K562 (cell line): ENCODE measurements at regions not wholly inside any gene's neighbourhood (a gene's known extent, or its start where the extent isn't known, plus 50 kb on each side); places are given as distances from the start of the nearest gene placed in this dataset.

ENCODE experiments used
- ATAC-seq: fragments of 200-7000 bp; cut with Tn5 transposase; 3 replicates; pipeline ENCODE4 v1.9.1; 2020; ENCODE audit warnings: moderate library complexity
- BruUV-seq: library from RNA; stranded (reverse); fragments of 400-500 nt; replicated peaks from 2 replicates; lab custom pipeline; 2021; lab: Mats Ljungman, UMichigan
- CTCF ChIA-PET: fragments of 300-600 bp; formaldehyde crosslinking; extraction: SDS; loops from one replicate; lab custom pipeline; 2021; ENCODE audit warnings: low intra/inter-chr PET ratio; lab: Yijun Ruan, JAX
- POLR2A ChIA-PET: fragments of 300-600, 350-650 bp; sonication (Branson Sonifier 250); formaldehyde crosslinking; extraction: SDS; loops from one replicate; lab custom pipeline; 2021; ENCODE audit warnings: antibody characterized with exemption, inconsistent platforms; lab: Yijun Ruan, JAX
- DNase-seq, 4 experiments: peaks; one replicate each; pipeline versions ENCODE4 v3.0.0 to v3.0.0-alpha.2; 2011 to 2018; ENCODE audit warnings: low spot score in 3 of 4, mixed read lengths in 3 of 4; ENCODE audit errors: extremely low read depth in 1 of 4
- FAIRE-seq: peaks from 2 replicates; lab custom pipeline; 2011; peaks lifted over from hg19 to GRCh38; lab: Jason Lieb, UNC
- H2AFZ ChIP-seq: 2 replicates; pipeline ENCODE4 v1.6.0; 2011; ENCODE audit warnings: low read depth, low read length, control low read depth, inconsistent platforms
- H3K27ac ChIP-seq: fragments of 200-600 bp; 3 replicates; pipeline ENCODE4 v1.8.0; 2011; ENCODE audit warnings: low read depth, mild to moderate bottlenecking, control low read depth, inconsistent platforms, low read length, moderate library complexity, mixed read lengths; ENCODE audit errors: extremely low read depth
- H3K27me3 ChIP-seq, 2 experiments: fragments of 300-600 bp in 1 of 2; 2 replicates in 1 of 2; 3 replicates in 1 of 2; pipeline versions ENCODE4 v1.6.0 to v1.8.0; 2011; ENCODE audit warnings: inconsistent platforms in 2 of 2, low read length in 2 of 2, mild to moderate bottlenecking in 1 of 2, mixed read lengths in 1 of 2, moderate library complexity in 1 of 2; ENCODE audit not compliant: control insufficient read depth in 2 of 2, insufficient read depth in 2 of 2
- H3K36me3 ChIP-seq: fragments of 300-600 bp; 3 replicates; pipeline ENCODE4 v1.8.0; 2011; ENCODE audit warnings: mild to moderate bottlenecking, low read length, inconsistent platforms; ENCODE audit not compliant: control insufficient read depth, insufficient read depth
- H3K4me1 ChIP-seq, 2 experiments: fragments of 200-600 bp in 1 of 2; replicated peaks in 1 of 2; 2 replicates in 1 of 2; 3 replicates in 1 of 2; pipeline versions ENCODE4 v1.5.1 to v1.8.0; 2011; ENCODE audit warnings: inconsistent platforms in 2 of 2, low read length in 2 of 2, mild to moderate bottlenecking in 1 of 2, mixed read lengths in 1 of 2, moderate library complexity in 1 of 2; ENCODE audit not compliant: control insufficient read depth in 2 of 2, insufficient read depth in 2 of 2
- H3K4me2 ChIP-seq: 2 replicates; pipeline ENCODE4 v1.6.1; 2011; ENCODE audit warnings: low read length, control low read depth, inconsistent platforms, mixed read lengths; ENCODE audit not compliant: insufficient read depth
- H3K4me3 ChIP-seq: fragments of 200-600 bp; sonication (generic), shearing (Covaris generic); 2 replicates; pipeline ENCODE4 v1.5.1; 2016; ENCODE audit warnings: control low read depth, inconsistent platforms
- H3K79me2 ChIP-seq: fragments of 200-600 bp; 3 replicates; pipeline ENCODE4 v1.8.0; 2011; ENCODE audit warnings: low read length, inconsistent platforms; ENCODE audit not compliant: control insufficient read depth, insufficient read depth
- H3K9ac ChIP-seq, 2 experiments: 2 replicates each; pipeline versions ENCODE4 v1.6.0 to v1.6.1; 2011; ENCODE audit warnings: low read depth in 2 of 2, low read length in 2 of 2, control low read depth in 1 of 2, inconsistent platforms in 1 of 2, mild to moderate bottlenecking in 1 of 2, mixed read lengths in 1 of 2; ENCODE audit not compliant: insufficient read depth in 1 of 2
- H3K9me1 ChIP-seq: one replicate; pipeline ENCODE4 v1.6.0; 2011; ENCODE audit warnings: inconsistent platforms, mild to moderate bottlenecking, low read length, moderate library complexity; ENCODE audit not compliant: control insufficient read depth, insufficient read depth
- H3K9me3 ChIP-seq: replicated peaks from 2 replicates; pipeline ENCODE4 v1.5.1; 2011; ENCODE audit warnings: low read depth, low read length, inconsistent platforms; ENCODE audit not compliant: control insufficient read depth, insufficient read depth
- H4K20me1 ChIP-seq: replicated peaks from 2 replicates; pipeline ENCODE4 v1.6.1; 2011; ENCODE audit warnings: low read length, inconsistent platforms, mixed read lengths; ENCODE audit not compliant: control insufficient read depth, insufficient read depth
- FOXK1 ChIP-seq: sonication (generic); formaldehyde crosslinking; IDR thresholded peaks from 2 replicates; pipeline ENCODE4 v1.8.0; 2022; ENCODE audit warnings: missing genetic modification reagents, mild to moderate bottlenecking, borderline replicate concordance
- HDGF ChIP-seq: fragments of 450-650 bp; IDR thresholded peaks from 2 replicates; pipeline ENCODE4 v1.6.1; 2016
- JUNB ChIP-seq: fragments of 450-650 bp; formaldehyde crosslinking; conservative IDR thresholded peaks from 2 replicates; pipeline ENCODE4 v1.4.0; 2020; ENCODE audit warnings: mild to moderate bottlenecking
- JUND ChIP-seq, 2 experiments: IDR thresholded peaks; 2 replicates in 1 of 2; 3 replicates in 1 of 2; pipeline ENCODE4 v1.6.1; 2011; ENCODE audit warnings: borderline replicate concordance in 2 of 2, low read depth in 2 of 2, low read length in 2 of 2, improper control_type of control experiment in 1 of 2, missing biosample characterization in 1 of 2, missing genetic modification characterization in 1 of 2, missing genetic modification reagents in 1 of 2
- KLF13 ChIP-seq: fragments of 450-650 bp; IDR thresholded peaks from 2 replicates; pipeline ENCODE4 v1.6.1; 2016; ENCODE audit warnings: missing genetic modification characterization, low read depth, mild to moderate bottlenecking, missing compliant biosample characterization, moderate library complexity, borderline replicate concordance
- LEF1 ChIP-seq: fragments of 450-650 bp; IDR thresholded peaks from 2 replicates; pipeline ENCODE4 v1.6.1; 2016; ENCODE audit warnings: mild to moderate bottlenecking
- NCOA1 ChIP-seq: fragments of 450-650 bp; IDR thresholded peaks from 2 replicates; pipeline ENCODE4 v1.6.1; 2016; ENCODE audit warnings: low read depth
- NCOA2 ChIP-seq, 2 experiments: fragments of 450-650 bp; IDR thresholded peaks; 2 replicates each; pipeline ENCODE4 v1.6.1; 2018; ENCODE audit warnings: mild to moderate bottlenecking in 2 of 2, moderate library complexity in 1 of 2; ENCODE audit not compliant: partially characterized antibody in 2 of 2
- POLR2G ChIP-seq: fragments of 200-400 bp; formaldehyde crosslinking; IDR thresholded peaks from 2 replicates; pipeline ENCODE4 v1.6.1; 2017; ENCODE audit warnings: low read depth, mild to moderate bottlenecking, antibody characterized with exemption, low read length, moderate library complexity
- PTBP1 ChIP-seq: fragments of 200-400 bp; formaldehyde crosslinking; IDR thresholded peaks from 2 replicates; pipeline ENCODE4 v1.6.1; 2017; ENCODE audit warnings: low read depth, low read length
- PYGO2 ChIP-seq: fragments of 450-650 bp; IDR thresholded peaks from 2 replicates; pipeline ENCODE4 v1.6.1; 2016; ENCODE audit warnings: mild to moderate bottlenecking, missing genetic modification characterization, moderate library complexity, missing compliant biosample characterization
- TAL1 ChIP-seq: fragments of 450-650 bp; IDR thresholded peaks from 2 replicates; pipeline ENCODE4 v1.6.1; 2016; ENCODE audit warnings: mild to moderate bottlenecking
- TBP ChIP-seq: optimal IDR thresholded peaks from 2 replicates; pipeline ENCODE3; 2011; ENCODE audit warnings: low read depth, low read length, improper control_type of control experiment
- ZEB2 ChIP-seq: fragments of 450-650 bp; IDR thresholded peaks from 2 replicates; pipeline ENCODE4 v1.6.1; 2016
- ZNF75A ChIP-seq: fragments of 450-650 bp; formaldehyde crosslinking; IDR thresholded peaks from 2 replicates; pipeline ENCODE4 v1.4.0; 2020; ENCODE audit warnings: mild to moderate bottlenecking
- ZNF79 ChIP-seq: fragments of 250-450 bp; sonication (Bioruptor Pico); IDR thresholded peaks from 2 replicates; pipeline ENCODE4 v1.4.0; 2020; ENCODE audit warnings: low read depth, mild to moderate bottlenecking, moderate library complexity
- WGBS: fragments of 100-300 bp; shearing (Covaris generic); methylation state at CpG from one replicate; pipeline ENCODE4 v1.1.6; 2016; ENCODE audit warnings: low coverage, mixed read lengths; ENCODE audit not compliant: insufficient coverage; ENCODE audit errors: missing lambda C conversion rate; 5-methylcytosine and 5-hydroxymethylcytosine counted together
- in situ Hi-C: fragments of 300-500 bp; cut with MboI; formaldehyde crosslinking; loops from 4 replicates; pipeline ENCODE4 v1.15.0; 2018; ENCODE audit warnings: inconsistent platforms, mixed read lengths
- intact Hi-C: fragments of 100-400 bp; cut with micrococcal nuclease; formaldehyde crosslinking; loops from 2 replicates; pipeline ENCODE4 v1.14.2; 2022
- TF ChIP-seq, protein P1 (sequence below): fragments of 450-650 bp; IDR thresholded peaks from 2 replicates; pipeline ENCODE4 v1.6.1; 2014; ENCODE audit warnings: low read depth, mild to moderate bottlenecking, moderate library complexity, borderline replicate concordance
- TF ChIP-seq, protein P2 (sequence below): fragments of 250-450 bp; sonication (Bioruptor Pico); IDR thresholded peaks from 2 replicates; pipeline ENCODE4 v1.9.0; 2021; ENCODE audit warnings: mild to moderate bottlenecking, inconsistent platforms

DNA sequence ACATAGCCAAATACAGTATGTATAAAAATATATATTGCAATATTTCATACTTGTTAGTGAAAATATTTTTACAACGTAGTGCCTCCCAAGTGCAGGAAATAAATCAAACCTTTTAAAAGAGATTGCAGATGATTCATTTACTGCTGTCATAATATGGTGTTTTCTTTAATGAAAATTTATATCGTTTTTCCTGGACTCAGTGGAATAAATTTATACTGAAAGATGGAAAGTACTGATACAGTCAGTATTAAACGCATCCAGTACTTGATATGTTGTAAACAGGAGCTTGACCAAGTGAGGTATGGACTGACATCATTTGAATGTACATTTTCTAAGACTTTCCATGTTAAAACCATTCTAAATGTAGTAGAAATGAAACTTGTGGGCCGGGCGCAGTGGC lies 143.4 kb upstream of the ZNF608 start:
- Histone ChIP-seq H2AFZ (no peak overlapping the region), H3K9me1 (no peaks in the 10 kb centered on the region), H3K4me1 (no peaks in the 10 kb centered on the region), H3K4me2 (no peak overlapping the region), H3K79me2 (no peaks in the 10 kb centered on the region), H3K27ac (no peak overlapping the region), H3K36me3 (0 out of 3 replicates have a peak, but pooled peaks cover 2% of the 10 kb centered on the region), H3K4me3 (no peak overlapping the region), H3K9ac (no peak overlapping the region), H3K27me3 (no peaks in the 10 kb centered on the region), H3K9me3 (no peaks in the 10 kb centered on the region), H4K20me1 (no peaks in the 10 kb centered on the region)
- intact Hi-C loops, result no loop called here
- DNase-seq, result no peak
- CTCF ChIA-PET, result no interaction called here
- FAIRE-seq, result no peak
- ATAC-seq, result no peak
- POLR2A ChIA-PET, result no interaction called here
- 47% methylated on average over 5 of the region's 5 CpGs for WGBS
- in situ Hi-C loops, result no loop called here
- BruUV-seq, result no TSS peak
- TF ChIP-seq, protein P1, sequence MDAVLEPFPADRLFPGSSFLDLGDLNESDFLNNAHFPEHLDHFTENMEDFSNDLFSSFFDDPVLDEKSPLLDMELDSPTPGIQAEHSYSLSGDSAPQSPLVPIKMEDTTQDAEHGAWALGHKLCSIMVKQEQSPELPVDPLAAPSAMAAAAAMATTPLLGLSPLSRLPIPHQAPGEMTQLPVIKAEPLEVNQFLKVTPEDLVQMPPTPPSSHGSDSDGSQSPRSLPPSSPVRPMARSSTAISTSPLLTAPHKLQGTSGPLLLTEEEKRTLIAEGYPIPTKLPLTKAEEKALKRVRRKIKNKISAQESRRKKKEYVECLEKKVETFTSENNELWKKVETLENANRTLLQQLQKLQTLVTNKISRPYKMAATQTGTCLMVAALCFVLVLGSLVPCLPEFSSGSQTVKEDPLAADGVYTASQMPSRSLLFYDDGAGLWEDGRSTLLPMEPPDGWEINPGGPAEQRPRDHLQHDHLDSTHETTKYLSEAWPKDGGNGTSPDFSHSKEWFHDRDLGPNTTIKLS, result no peak
- TF ChIP-seq NCOA1 (no peak), POLR2G (no peak), KLF13 (tag) (no peak), TBP (no peak), HDGF (no peak), PTBP1 (no peak), JUND (IDR thresholded peaks at IDR 0.05; ENCODE audit: borderline replicate concordance, low read depth, low read length) (no peak), JUND (tag; IDR thresholded peaks at IDR 0.05; ENCODE audit: borderline replicate concordance, low read depth, low read length) (no peak), ZEB2 (no peak), FOXK1 (CRISPR knock-in tag) (no peak), JUNB (CRISPR knock-in tag) (no peak), ZNF79 (CRISPR knock-in tag) (no peak), PYGO2 (tag) (no peak), NCOA2 (IDR thresholded peaks at IDR 0.05; ENCODE audit: partially characterized antibody in 2 of 2) (no peak), TAL1 (no peak), ZNF75A (no peak), LEF1 (no peak)
- TF ChIP-seq, protein P2, sequence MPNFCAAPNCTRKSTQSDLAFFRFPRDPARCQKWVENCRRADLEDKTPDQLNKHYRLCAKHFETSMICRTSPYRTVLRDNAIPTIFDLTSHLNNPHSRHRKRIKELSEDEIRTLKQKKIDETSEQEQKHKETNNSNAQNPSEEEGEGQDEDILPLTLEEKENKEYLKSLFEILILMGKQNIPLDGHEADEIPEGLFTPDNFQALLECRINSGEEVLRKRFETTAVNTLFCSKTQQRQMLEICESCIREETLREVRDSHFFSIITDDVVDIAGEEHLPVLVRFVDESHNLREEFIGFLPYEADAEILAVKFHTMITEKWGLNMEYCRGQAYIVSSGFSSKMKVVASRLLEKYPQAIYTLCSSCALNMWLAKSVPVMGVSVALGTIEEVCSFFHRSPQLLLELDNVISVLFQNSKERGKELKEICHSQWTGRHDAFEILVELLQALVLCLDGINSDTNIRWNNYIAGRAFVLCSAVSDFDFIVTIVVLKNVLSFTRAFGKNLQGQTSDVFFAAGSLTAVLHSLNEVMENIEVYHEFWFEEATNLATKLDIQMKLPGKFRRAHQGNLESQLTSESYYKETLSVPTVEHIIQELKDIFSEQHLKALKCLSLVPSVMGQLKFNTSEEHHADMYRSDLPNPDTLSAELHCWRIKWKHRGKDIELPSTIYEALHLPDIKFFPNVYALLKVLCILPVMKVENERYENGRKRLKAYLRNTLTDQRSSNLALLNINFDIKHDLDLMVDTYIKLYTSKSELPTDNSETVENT (CRISPR knock-in tag), result no peak
- TF ChIP-seq, all 486 proteins: peak for 0
